HCT116 (cell line): ENCODE measurements at regions not wholly inside any gene's neighbourhood (a gene's known extent, or its start where the extent isn't known, plus 50 kb on each side); places are given as distances from the start of the nearest gene placed in this dataset.

Experiments used
- ATAC-seq: fragments of 200-7000 bp; cut with Tn5 transposase; 2 replicates; pipeline ENCODE4 v1.9.1; 2020; ENCODE audit warnings: mild to moderate bottlenecking, moderate library complexity
- BruUV-seq: library from RNA; stranded (reverse); fragments of 400-500 nt; replicated peaks from 2 replicates; lab custom pipeline; 2021; lab: Mats Ljungman, UMichigan
- CTCF ChIA-PET: fragments of 300-600 bp; sonication (Branson Sonifier 250); formaldehyde crosslinking; loops from one replicate; lab custom pipeline; 2021; ENCODE audit warnings: antibody characterized with exemption; lab: Charles Lee
- POLR2A ChIA-PET: fragments of 300-600, 350-600 bp; sonication (Branson Sonifier 250); formaldehyde crosslinking; loops from one replicate; lab custom pipeline; 2021; ENCODE audit warnings: antibody characterized with exemption; lab: Charles Lee
- RAD21 ChIA-PET, 2 experiments: fragments of 300-600 bp; sonication (Branson Sonifier 250); formaldehyde crosslinking; loops; one replicate each; lab custom pipeline; 2023; ENCODE audit warnings: low total read pairs in 2 of 2; ENCODE audit not compliant: uncharacterized antibody in 2 of 2, unreplicated experiment in 2 of 2, low non-redundant PET in 1 of 2; lab: Charles Lee
- DNase-seq: peaks from one replicate; pipeline ENCODE4 v3.0.0-alpha.2; 2010; ENCODE audit warnings: low read depth, low spot score
- H2AFZ ChIP-seq: fragments of 200-600 bp; shearing (Covaris generic), sonication (generic); 2 replicates; pipeline ENCODE4 v1.6.1; 2017; ENCODE audit warnings: low read depth, mixed run types, mixed read lengths, antibody characterized with exemption, low read length; ENCODE audit not compliant: poor library complexity, severe bottlenecking
- H3K27ac ChIP-seq: 2 replicates; pipeline ENCODE4 v1.5.1; 2012; ENCODE audit warnings: low read depth, low read length
- H3K27me3 ChIP-seq: fragments of 200-600 bp; sonication (generic); 2 replicates; pipeline ENCODE4 v1.6.1; 2016; ENCODE audit warnings: mixed run types, low read length, mixed read lengths; ENCODE audit not compliant: insufficient read depth
- H3K36me3 ChIP-seq, 2 experiments: fragments of 200-500 bp in 1 of 2; fragments of 200-600 bp in 1 of 2; sonication (Bioruptor generic) in 1 of 2; sonication (generic) in 1 of 2; 2 replicates each; pipeline versions ENCODE4 v1.5.1 to v1.6.1; 2014 to 2016; ENCODE audit warnings: low read length in 2 of 2, inconsistent platforms in 1 of 2, mixed read lengths in 1 of 2, mixed run types in 1 of 2; ENCODE audit not compliant: insufficient read depth in 2 of 2, control insufficient read depth in 1 of 2
- H3K4me1 ChIP-seq, 2 experiments: fragments of 200-600 bp in 1 of 2; sonication (generic) in 1 of 2; 2 replicates each; pipeline versions ENCODE4 v1.5.1 to v1.6.1; 2012 to 2017; ENCODE audit warnings: low read length in 2 of 2, inconsistent platforms in 1 of 2, mild to moderate bottlenecking in 1 of 2, mixed read lengths in 1 of 2, mixed run types in 1 of 2, moderate library complexity in 1 of 2; ENCODE audit not compliant: insufficient read depth in 2 of 2, control insufficient read depth in 1 of 2
- H3K4me2 ChIP-seq: fragments of 200-600 bp; sonication (generic); 2 replicates; pipeline ENCODE4 v1.6.1; 2017; ENCODE audit warnings: mixed run types, low read length, mixed read lengths
- H3K4me3 ChIP-seq, 2 experiments: fragments of 200-600 bp in 1 of 2; sonication (generic) in 1 of 2; replicated peaks in 1 of 2; 2 replicates each; pipeline ENCODE4 v1.5.1; 2011 to 2016; ENCODE audit warnings: low read length in 2 of 2, control low read depth in 1 of 2, low read depth in 1 of 2, mild to moderate bottlenecking in 1 of 2, mixed read lengths in 1 of 2, mixed run types in 1 of 2
- H3K79me2 ChIP-seq: fragments of 200-600 bp; sonication (generic); 2 replicates; pipeline ENCODE4 v1.6.1; 2017; ENCODE audit warnings: mild to moderate bottlenecking, mixed run types, low read length, moderate library complexity, mixed read lengths; ENCODE audit not compliant: insufficient read depth
- H3K9ac ChIP-seq: fragments of 200-600 bp; sonication (generic); 2 replicates; pipeline ENCODE4 v1.6.1; 2016; ENCODE audit warnings: low read length, mixed read lengths
- H3K9me2 ChIP-seq: fragments of 200-600 bp; sonication (generic), shearing (Covaris generic); 2 replicates; pipeline ENCODE4 v1.6.1; 2017; ENCODE audit warnings: mixed run types, mild to moderate bottlenecking, moderate library complexity; ENCODE audit not compliant: insufficient read depth
- H3K9me3 ChIP-seq, 2 experiments: fragments of 200-500 bp in 1 of 2; fragments of 200-600 bp in 1 of 2; sonication (Bioruptor generic) in 1 of 2; sonication (generic) in 1 of 2; 2 replicates each; pipeline ENCODE4 v1.6.1; 2014 to 2017; ENCODE audit warnings: low read length in 2 of 2, mixed read lengths in 2 of 2, inconsistent platforms in 1 of 2, low read depth in 1 of 2, mild to moderate bottlenecking in 1 of 2, mixed run types in 1 of 2, moderate library complexity in 1 of 2; ENCODE audit not compliant: control insufficient read depth in 1 of 2, insufficient read depth in 1 of 2
- H4K20me1 ChIP-seq: fragments of 200-600 bp; sonication (generic), shearing (Covaris generic); 2 replicates; pipeline ENCODE4 v1.6.1; 2017; ENCODE audit warnings: mixed run types, mild to moderate bottlenecking, moderate library complexity; ENCODE audit not compliant: insufficient read depth
- CTCF ChIP-seq, 3 experiments: fragments of 200-600 bp in 1 of 3; sonication (generic) in 1 of 3; IDR thresholded peaks in 2 of 3; conservative IDR thresholded peaks in 1 of 3; 2 replicates each; pipeline ENCODE4 v1.5.1; 2012 to 2017; ENCODE audit warnings: low read depth in 2 of 3, low read length in 2 of 3, antibody characterized with exemption in 1 of 3, borderline replicate concordance in 1 of 3, control low read depth in 1 of 3, mild to moderate bottlenecking in 1 of 3, mixed read lengths in 1 of 3, mixed run types in 1 of 3, moderate library complexity in 1 of 3; ENCODE audit not compliant: insufficient read depth in 1 of 3
- EZH2phosphoT487 ChIP-seq: fragments of 200-600 bp; IDR thresholded peaks from 2 replicates; pipeline ENCODE4 v1.6.1; 2018; ENCODE audit warnings: antibody characterized with exemption, borderline replicate concordance
- YY1 ChIP-seq: IDR thresholded peaks from 2 replicates; pipeline ENCODE4 v1.6.1; 2011; ENCODE audit warnings: low read length, low read depth, moderate library complexity, mild to moderate bottlenecking; ENCODE audit not compliant: insufficient replicate concordance; ENCODE audit errors: extremely low read depth
- ZFX ChIP-seq: fragments of 450-650 bp; IDR thresholded peaks from 2 replicates; pipeline ENCODE4 v1.6.1; 2017
- intact Hi-C: fragments of 100-400 bp; cut with micrococcal nuclease; formaldehyde crosslinking; loops from 2 replicates; pipeline ENCODE4 v1.10.0; 2022
- TF ChIP-seq, protein P1 (sequence below): IDR thresholded peaks from 2 replicates; pipeline ENCODE4 v1.6.1; 2012; ENCODE audit warnings: low read depth
- TF ChIP-seq, protein P2 (sequence below): IDR thresholded peaks from 2 replicates; pipeline ENCODE4 v1.6.1; 2011; ENCODE audit warnings: mild to moderate bottlenecking, low read length, moderate library complexity; ENCODE audit not compliant: insufficient replicate concordance; ENCODE audit errors: extremely low read depth

GRCh38 chr3:117407317-117407716, 697.7 kb downstream of the TUSC7 start:
- CTCF ChIA-PET: no interaction called here
- ATAC-seq: no peak
- BruUV-seq: no TSS peak

GRCh38 chr3:117408811-117409210, 699.2 kb downstream of the TUSC7 start:
- RAD21 ChIA-PET: no interaction called here
- Histone ChIP-seq H3K36me3 (no peaks in the 10 kb centered on the region), H3K27me3 (no peaks in the 10 kb centered on the region), H3K9me2 (no peaks in the 10 kb centered on the region), H3K9ac (no peak overlapping the region), H4K20me1 (no peaks in the 10 kb centered on the region), H3K4me1 (no peaks in the 10 kb centered on the region), H3K4me2 (no peak overlapping the region), H3K79me2 (no peaks in the 10 kb centered on the region), H2AFZ (no peak overlapping the region), H3K4me3 (no peak overlapping the region), H3K9me3 (no peaks in the 10 kb centered on the region; a peak in 1 of 4 replicates), H3K27ac (no peak overlapping the region)
- TF ChIP-seq EZH2phosphoT487 (no peak), ZFX (no peak)
- TF ChIP-seq, protein P1, sequence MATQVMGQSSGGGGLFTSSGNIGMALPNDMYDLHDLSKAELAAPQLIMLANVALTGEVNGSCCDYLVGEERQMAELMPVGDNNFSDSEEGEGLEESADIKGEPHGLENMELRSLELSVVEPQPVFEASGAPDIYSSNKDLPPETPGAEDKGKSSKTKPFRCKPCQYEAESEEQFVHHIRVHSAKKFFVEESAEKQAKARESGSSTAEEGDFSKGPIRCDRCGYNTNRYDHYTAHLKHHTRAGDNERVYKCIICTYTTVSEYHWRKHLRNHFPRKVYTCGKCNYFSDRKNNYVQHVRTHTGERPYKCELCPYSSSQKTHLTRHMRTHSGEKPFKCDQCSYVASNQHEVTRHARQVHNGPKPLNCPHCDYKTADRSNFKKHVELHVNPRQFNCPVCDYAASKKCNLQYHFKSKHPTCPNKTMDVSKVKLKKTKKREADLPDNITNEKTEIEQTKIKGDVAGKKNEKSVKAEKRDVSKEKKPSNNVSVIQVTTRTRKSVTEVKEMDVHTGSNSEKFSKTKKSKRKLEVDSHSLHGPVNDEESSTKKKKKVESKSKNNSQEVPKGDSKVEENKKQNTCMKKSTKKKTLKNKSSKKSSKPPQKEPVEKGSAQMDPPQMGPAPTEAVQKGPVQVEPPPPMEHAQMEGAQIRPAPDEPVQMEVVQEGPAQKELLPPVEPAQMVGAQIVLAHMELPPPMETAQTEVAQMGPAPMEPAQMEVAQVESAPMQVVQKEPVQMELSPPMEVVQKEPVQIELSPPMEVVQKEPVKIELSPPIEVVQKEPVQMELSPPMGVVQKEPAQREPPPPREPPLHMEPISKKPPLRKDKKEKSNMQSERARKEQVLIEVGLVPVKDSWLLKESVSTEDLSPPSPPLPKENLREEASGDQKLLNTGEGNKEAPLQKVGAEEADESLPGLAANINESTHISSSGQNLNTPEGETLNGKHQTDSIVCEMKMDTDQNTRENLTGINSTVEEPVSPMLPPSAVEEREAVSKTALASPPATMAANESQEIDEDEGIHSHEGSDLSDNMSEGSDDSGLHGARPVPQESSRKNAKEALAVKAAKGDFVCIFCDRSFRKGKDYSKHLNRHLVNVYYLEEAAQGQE: no peak
- TF ChIP-seq, protein P2, sequence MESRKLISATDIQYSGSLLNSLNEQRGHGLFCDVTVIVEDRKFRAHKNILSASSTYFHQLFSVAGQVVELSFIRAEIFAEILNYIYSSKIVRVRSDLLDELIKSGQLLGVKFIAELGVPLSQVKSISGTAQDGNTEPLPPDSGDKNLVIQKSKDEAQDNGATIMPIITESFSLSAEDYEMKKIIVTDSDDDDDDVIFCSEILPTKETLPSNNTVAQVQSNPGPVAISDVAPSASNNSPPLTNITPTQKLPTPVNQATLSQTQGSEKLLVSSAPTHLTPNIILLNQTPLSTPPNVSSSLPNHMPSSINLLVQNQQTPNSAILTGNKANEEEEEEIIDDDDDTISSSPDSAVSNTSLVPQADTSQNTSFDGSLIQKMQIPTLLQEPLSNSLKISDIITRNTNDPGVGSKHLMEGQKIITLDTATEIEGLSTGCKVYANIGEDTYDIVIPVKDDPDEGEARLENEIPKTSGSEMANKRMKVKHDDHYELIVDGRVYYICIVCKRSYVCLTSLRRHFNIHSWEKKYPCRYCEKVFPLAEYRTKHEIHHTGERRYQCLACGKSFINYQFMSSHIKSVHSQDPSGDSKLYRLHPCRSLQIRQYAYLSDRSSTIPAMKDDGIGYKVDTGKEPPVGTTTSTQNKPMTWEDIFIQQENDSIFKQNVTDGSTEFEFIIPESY: no peak
- DNase-seq: no peak
- POLR2A ChIA-PET: no interaction called here
- BruUV-seq: no TSS peak
- ATAC-seq: no peak
- intact Hi-C loops: no loop called here
- CTCF ChIA-PET: no interaction called here

More at GRCh38 chr3:117407317-117407716, 697.7 kb downstream of the TUSC7 start:
- H3K27me3 ChIP-seq: no peaks in the 10 kb centered on the region; the same call in 1 of the 2 replicates
- ChIA-PET POLR2A (no interaction called here), RAD21 (no interaction called here)
- H3K9me2 ChIP-seq: no peaks in the 10 kb centered on the region
- intact Hi-C loops: no loop called here
- DNase-seq: no peak
- no peak overlapping the region for H3K27ac ChIP-seq
- H3K4me1 ChIP-seq: no peaks in the 10 kb centered on the region
- H2AFZ ChIP-seq: no peak overlapping the region
- H3K4me2 ChIP-seq: no peak overlapping the region
- no peaks in the 10 kb centered on the region for H3K9me3 ChIP-seq
- H4K20me1 ChIP-seq: no peaks in the 10 kb centered on the region
- TF ChIP-seq YY1 (no peak), CTCF (IDR thresholded peaks at IDR 0.05 in 2 of 3, conservative IDR thresholded peaks at IDR 0.05 in 1 of 3; ENCODE audit: borderline replicate concordance in 1 of 3, insufficient read depth in 1 of 3, low read depth in 2 of 3, low read length in 2 of 3) (peak; percentile 5 to 32 (median 29); a peak in 2 of 6 replicates)
- no peak overlapping the region for H3K9ac ChIP-seq
- no peak overlapping the region for H3K4me3 ChIP-seq
- no peaks in the 10 kb centered on the region for H3K36me3 ChIP-seq
- H3K79me2 ChIP-seq: no peaks in the 10 kb centered on the region
